NCI-H345 (cell line): ENCODE measurements at regions not wholly inside any gene's neighbourhood (a gene's known extent, or its start where the extent isn't known, plus 50 kb on each side); places are given as distances from the start of the nearest gene placed in this dataset.

ENCODE experiments used
- DNase-seq: peaks from one replicate; lab custom pipeline; 2025; lab: John Stamatoyannopoulos, UW

DNA sequence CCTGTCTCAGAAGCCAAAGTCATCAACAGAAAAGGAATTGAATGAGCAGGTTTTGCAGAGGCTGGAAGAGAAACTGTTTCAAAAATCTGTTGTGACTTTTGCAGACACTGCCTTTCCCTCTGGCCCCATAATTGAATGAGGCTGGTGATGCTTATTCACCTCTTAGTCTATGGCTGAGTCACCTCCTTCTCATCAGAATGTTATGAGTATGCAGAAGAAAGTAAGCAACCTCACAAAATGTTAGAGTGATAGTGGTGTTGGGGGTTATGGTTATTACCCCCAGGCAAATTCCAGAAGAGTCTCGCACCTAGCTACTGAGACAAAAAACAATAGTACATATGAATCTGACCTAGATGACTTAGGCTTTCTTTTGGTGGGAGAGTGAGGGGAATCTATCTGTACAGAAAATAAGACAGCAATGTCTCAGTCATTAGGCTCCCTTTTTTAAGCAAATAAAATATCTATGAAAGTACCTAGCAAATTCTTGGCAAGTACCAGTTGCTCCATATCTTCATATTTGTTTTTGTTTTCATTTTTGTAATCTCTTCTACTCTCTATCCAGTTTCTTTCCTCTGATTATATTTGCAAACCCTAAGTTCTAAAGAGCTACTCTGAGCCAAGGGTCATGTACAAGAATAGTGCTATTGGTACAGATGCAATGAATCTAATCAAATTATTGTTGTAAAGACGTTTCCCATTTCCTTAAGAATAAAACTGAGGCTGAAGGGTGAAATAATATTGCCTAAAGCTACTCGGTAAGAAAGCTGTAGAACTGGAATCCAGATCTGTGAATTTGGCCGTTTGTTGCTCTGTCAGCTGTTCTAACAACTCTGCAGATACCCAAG lies 498.1 kb upstream of the TNC start:
- DNase-seq = no peak

GRCh38 chr9:115616666-115617239 lies 498.8 kb upstream of the TNC start:
- DNase-seq = no peak

- DNase-seq = no peak
Measured at GRCh38 chr9:115625251-115625650, 507.3 kb upstream of the TNC start.

- DNase-seq = no peak
Measured at GRCh38 chr9:115625954-115626353, 508.0 kb upstream of the TNC start.

DNA sequence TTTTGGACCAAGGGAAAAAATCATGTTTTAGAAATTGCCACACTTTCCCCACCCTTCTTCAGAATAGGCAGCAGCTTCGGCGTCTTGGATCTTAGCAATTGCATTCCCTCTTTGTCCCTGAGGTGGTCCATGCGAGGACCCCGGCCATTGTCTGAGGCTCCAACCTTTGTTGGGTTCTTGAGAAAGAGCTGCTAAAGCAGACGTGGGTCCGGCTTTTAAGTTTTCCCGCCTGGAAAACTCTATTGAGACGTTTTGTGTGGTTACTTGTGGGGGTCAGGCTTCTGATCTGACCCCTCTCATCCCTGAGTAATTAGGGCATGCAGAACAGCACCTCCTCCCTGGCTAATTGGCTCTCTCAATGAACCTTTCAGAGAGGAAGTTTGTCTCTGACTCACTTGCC lies 509.6 kb upstream of the TNC start:
- DNase-seq = no peak

- DNase-seq = no peak
Measured at GRCh38 chr9:115628426-115628825, 510.5 kb upstream of the TNC start.

DNA sequence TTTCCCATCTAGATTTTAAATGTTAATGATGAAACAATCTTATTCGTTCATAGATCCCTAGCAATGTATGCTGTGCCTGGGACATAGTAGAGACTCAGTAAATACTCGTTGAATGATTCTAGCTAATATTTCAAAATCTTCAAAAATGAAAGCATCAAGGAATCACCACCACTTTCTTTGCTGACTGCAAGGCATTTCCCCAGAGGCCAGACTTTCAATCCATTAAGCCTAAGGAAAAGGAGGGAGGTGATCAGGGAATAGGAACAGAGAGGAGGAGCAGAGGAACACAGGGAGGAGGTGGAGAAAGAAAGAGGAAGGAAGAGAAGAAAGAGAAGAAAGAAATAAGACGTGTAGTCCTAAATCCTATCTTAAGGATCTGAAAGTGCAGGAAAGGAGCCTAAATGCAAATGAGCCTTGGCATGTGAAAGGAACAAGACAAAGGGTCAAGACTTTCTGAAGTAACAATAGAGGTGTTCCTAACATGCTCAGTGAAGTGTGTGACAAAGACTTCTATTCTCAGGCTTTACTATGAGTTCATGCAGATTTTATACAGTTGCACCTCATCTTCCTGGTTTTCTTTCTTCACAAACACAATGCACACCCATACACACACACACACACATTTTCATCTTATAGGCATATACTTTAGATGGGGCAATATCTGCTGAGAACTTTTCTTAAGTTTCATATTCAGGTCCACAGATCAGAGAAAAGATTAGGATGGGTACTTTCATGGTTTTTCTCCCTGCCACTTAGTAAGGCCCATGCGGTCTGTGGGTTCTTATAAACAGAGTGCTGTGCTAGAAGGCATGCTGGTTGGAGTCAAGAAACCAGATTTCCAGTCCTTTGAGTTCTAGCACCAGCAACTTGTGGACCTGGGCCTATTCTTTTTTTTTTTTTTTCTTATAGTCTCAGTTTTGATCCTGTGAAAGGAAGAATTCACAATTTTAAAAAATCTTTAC lies 512.2 kb upstream of the TNC start:
- DNase-seq = no peak

DNA sequence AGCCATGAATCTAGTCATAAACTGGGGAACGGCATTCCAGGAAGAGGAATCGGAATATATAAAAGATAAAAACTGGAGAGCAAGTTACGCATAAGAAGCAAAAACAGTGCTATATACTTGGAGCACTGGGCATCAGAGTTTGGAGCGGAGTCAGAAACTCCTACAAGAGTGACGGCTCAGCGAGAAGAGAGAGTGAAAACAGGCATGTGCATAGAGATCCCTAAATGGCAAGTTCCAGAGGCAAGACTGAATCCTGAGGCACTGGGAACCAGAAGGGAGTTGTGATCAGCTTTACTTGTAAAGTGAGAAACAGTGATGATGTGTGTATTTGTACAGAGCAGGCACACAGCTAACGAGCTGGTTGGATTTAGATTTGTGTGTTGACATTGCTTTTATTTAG lies 514.4 kb upstream of the TNC start:
- DNase-seq = no peak

GRCh38 chr9:115633104-115633503 lies 515.1 kb upstream of the TNC start:
- no peak for DNase-seq

- DNase-seq = no peak
Measured at GRCh38 chr9:115635680-115636383, 517.8 kb upstream of the PAPPA start.

GRCh38 chr9:115636596-115636995 lies 517.0 kb upstream of the PAPPA start:
- no peak for DNase-seq

DNA sequence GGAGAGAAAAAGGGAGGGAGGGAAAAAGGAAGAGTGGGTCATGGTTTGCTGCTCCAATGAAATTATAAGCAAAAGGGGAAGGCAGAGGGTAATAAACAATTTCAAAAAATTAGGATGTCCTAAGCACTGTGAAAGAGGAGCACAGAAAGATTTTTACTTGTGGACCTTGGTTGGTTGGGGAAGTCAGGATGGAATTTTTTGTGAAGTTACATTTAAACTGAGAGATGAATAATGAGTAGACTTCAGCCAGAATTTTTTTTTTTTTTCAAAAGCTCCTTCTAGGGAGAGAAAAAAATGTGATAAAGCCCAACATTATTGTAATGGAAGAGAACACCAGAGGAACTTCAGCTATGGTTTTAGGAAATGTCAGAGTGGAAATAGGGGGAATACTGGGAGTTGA lies 515.9 kb upstream of the PAPPA start:
- DNase-seq = no peak

DNA sequence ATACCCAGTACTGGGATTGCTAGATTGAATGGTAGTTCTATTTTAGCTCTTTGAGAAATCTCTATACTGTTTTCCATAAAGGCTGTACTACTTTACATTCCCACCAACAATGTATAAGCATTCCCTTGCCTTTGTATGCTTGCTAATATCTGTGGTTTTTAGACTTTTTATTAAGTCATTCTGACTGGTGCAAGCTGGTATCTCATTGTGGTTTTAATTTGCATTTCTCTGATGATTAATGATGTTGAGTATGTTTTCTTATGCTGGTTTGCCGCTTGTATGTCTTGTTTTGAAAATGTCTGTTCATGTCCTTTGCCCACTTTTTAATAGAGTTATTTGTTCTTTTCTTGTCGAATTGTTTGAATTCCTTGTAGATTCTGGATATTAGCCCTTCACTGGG lies 512.7 kb upstream of the PAPPA start:
- DNase-seq = no peak

- no peak for DNase-seq
Measured at GRCh38 chr9:115642285-115642684, 511.3 kb upstream of the PAPPA start.

- DNase-seq = no peak
Measured at GRCh38 chr9:115643948-115644727, 509.5 kb upstream of the PAPPA start.

DNA sequence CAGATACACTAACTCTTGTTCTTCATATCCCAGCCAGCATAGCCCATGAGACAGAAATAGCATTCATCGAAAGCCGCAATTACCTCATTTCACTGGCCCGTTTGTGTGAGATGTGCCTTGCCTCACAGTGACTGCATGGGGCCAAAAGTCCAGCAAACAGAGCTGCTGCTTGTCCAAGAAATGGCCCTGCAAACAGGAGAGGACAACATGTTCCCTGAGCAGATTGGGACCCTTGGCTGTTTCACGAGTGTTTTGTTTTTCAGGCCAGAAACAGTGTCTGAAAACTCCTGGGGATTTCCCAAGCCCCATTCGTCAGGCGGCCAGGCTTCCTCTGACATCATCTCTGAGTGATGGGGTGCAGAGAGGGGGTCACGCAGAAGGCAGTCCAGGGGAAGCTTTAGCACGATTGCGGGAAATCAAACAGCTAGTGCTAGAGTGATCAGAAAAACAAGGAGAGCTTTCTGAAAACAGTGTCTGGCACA lies 503.6 kb upstream of the PAPPA start:
- DNase-seq = no peak

GRCh38 chr9:115650768-115651167 lies 502.8 kb upstream of the PAPPA start:
- DNase-seq = no peak

- DNase-seq = no peak
Measured at GRCh38 chr9:115651461-115651860, 502.1 kb upstream of the PAPPA start.

- DNase-seq = no peak
Measured at GRCh38 chr9:115653171-115653606, 500.4 kb upstream of the PAPPA start.

DNA sequence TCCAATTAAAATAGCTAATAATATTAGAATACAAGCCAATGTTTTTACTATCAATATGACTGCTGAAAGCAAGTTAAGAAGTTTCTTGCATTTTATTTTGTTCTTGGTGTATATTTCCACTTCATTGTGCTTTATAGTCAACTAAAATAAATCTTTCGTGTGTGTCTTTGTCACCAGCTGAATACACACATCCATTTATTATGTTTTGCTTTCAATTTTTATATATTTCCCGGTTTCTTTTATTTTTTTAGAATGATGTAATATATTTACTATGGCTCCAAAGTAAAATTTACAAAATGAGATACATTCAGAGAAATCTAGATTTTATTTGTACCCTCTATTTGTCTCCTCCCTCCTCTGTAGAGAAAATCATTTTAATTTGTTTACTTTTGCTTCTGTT lies 495.9 kb upstream of the PAPPA start:
- no peak for DNase-seq

- DNase-seq = no peak
Measured at GRCh38 chr9:115665519-115665918, 488.1 kb upstream of the PAPPA start.
